ENCODE measurements at regions not wholly inside any gene's neighbourhood (a gene's known extent, or its start where the extent isn't known, plus 50 kb on each side); places are given as distances from the start of the nearest gene placed in this dataset.

- DNase-seq: no peak
These were observed 111.4 kb upstream of the TTC29 start for GRCh38 chr4:147056940-147057610.

GRCh38 chr4:147057611-147058190 lies 112.0 kb upstream of the TTC29 start:
- no peak for DNase-seq

GRCh38 chr4:147059064-147059731 lies 113.5 kb upstream of the TTC29 start:
- no peak for DNase-seq

GRCh38 chr4:147060151-147060931 lies 114.7 kb upstream of the TTC29 start:
- DNase-seq: no peak

GRCh38 chr4:147064856-147065255 lies 119.2 kb upstream of the TTC29 start:
- no peak for DNase-seq

GRCh38 chr4:147068564-147068963 lies 122.9 kb upstream of the TTC29 start:
- DNase-seq: no peak

- DNase-seq: no peak
These were observed 125.6 kb upstream of the TTC29 start for GRCh38 chr4:147071209-147071740.

GRCh38 chr4:147076179-147076578 lies 130.5 kb upstream of the TTC29 start:
- no peak for DNase-seq

GRCh38 chr4:147076728-147077127 lies 131.1 kb upstream of the TTC29 start:
- no peak for DNase-seq

- DNase-seq: no peak
These were observed 132.7 kb upstream of the TTC29 start for GRCh38 chr4:147078362-147078761.

GRCh38 chr4:147078875-147079658 lies 133.4 kb upstream of the TTC29 start:
- no peak for DNase-seq

GRCh38 chr4:147084861-147085260 lies 139.2 kb upstream of the TTC29 start:
- no peak for DNase-seq

- no peak for DNase-seq
These were observed 140.1 kb upstream of the TTC29 start for GRCh38 chr4:147085781-147086180.

- no peak for DNase-seq
These were observed 142.5 kb upstream of the TTC29 start for GRCh38 chr4:147088146-147088545.

- DNase-seq: no peak
These were observed 144.8 kb upstream of the TTC29 start for GRCh38 chr4:147090486-147090885.

- DNase-seq: no peak
These were observed 147.5 kb upstream of the TTC29 start for GRCh38 chr4:147093206-147093605.

- no peak for DNase-seq
These were observed 148.6 kb upstream of the TTC29 start for GRCh38 chr4:147094238-147094637.

GRCh38 chr4:147096667-147097604 lies 151.3 kb upstream of the TTC29 start:
- DNase-seq: no peak

GRCh38 chr4:147101678-147102077 lies 156.0 kb upstream of the TTC29 start:
- no peak for DNase-seq

GRCh38 chr4:147102596-147102995 lies 156.9 kb upstream of the TTC29 start:
- no peak for DNase-seq

- no peak for DNase-seq
These were observed 157.8 kb upstream of the TTC29 start for GRCh38 chr4:147103403-147103946.

Measured in stimulated activated CD4-positive, alpha-beta T cell treated with anti-CD3 and anti-CD28 coated beads, Interleukin-15, amount 100 ng/mL, for 24 hours (primary cell).